Activated CD4-positive, alpha-beta T cell treated with anti-CD3 and anti-CD28 coated beads for 36 hours (primary cell): ENCODE measurements at regions not wholly inside any gene's neighbourhood (a gene's known extent, or its start where the extent isn't known, plus 50 kb on each side); places are given as distances from the start of the nearest gene placed in this dataset.
A peak's percentile ranks its signal among the peaks of the same experiment; 100 is the strongest.

Experiments used
- ATAC-seq: fragments of 200-7000 bp; cut with Tn5 transposase; one replicate; pipeline ENCODE4 v1.10.0; 2021; ENCODE audit warnings: mild to moderate bottlenecking, moderate library complexity
- CTCF ChIA-PET: fragments of 350-600 bp; sonication (Branson Sonifier 250); formaldehyde crosslinking; loops from one replicate; lab custom pipeline; 2021; ENCODE audit warnings: antibody characterized with exemption; lab: Charles Lee
- POLR2A ChIA-PET: fragments of 350-600 bp; sonication (Branson Sonifier 250); formaldehyde crosslinking; loops from one replicate; lab custom pipeline; 2021; ENCODE audit warnings: antibody characterized with exemption, inconsistent platforms; lab: Charles Lee
- DNase-seq: peaks from one replicate; pipeline ENCODE4 v3.0.0-alpha.2; 2020
- H3K27ac Mint-ChIP-seq: one replicate; pipeline ENCODE4 v1.8.0; 2021; ENCODE audit warnings: mixed read lengths
- H3K27me3 Mint-ChIP-seq: one replicate; pipeline ENCODE4 v1.8.0; 2021; ENCODE audit warnings: mixed read lengths
- H3K36me3 Mint-ChIP-seq: one replicate; pipeline ENCODE4 v1.8.0; 2021; ENCODE audit warnings: low read depth, mixed read lengths
- H3K4me1 Mint-ChIP-seq: one replicate; pipeline ENCODE4 v1.8.0; 2021; ENCODE audit warnings: mixed read lengths
- H3K4me3 Mint-ChIP-seq: one replicate; pipeline ENCODE4 v1.8.0; 2021; ENCODE audit warnings: mild to moderate bottlenecking, moderate library complexity, mixed read lengths
- H3K9me3 Mint-ChIP-seq: one replicate; pipeline ENCODE4 v1.8.0; 2021; ENCODE audit warnings: low read depth, mixed read lengths
- intact Hi-C, 2 experiments: fragments of 100-400 bp; cut with DNase I in 1 of 2; cut with micrococcal nuclease in 1 of 2; formaldehyde crosslinking; loops; one replicate each; pipeline versions ENCODE4 v1.14.2 to v1.15.1; 2022 to 2024; cut with DNase I, micrococcal nuclease

GRCh38 chr7:21200503-21200902, 227.4 kb upstream of the SP4 start:
- Mint-ChIP-seq H3K27ac (no peak overlapping the region), H3K9me3 (no peaks in the 10 kb centered on the region), H3K4me3 (no peak overlapping the region), H3K27me3 (peaks cover 12% of the 10 kb centered on the region), H3K36me3 (no peaks in the 10 kb centered on the region), H3K4me1 (peaks cover 4% of the 10 kb centered on the region)
- ChIA-PET CTCF (no interaction called here), POLR2A (no interaction called here)
- ATAC-seq (no peak), DNase-seq (no peak)
- intact Hi-C loops, result no loop called here

GRCh38 chr7:21214657-21215056, 213.2 kb upstream of the SP4 start:
- no peak for DNase-seq
- POLR2A ChIA-PET, result no interaction called here
- no peaks in the 10 kb centered on the region for H3K4me1 Mint-ChIP-seq

GRCh38 chr7:21215307-21215706, 212.6 kb upstream of the SP4 start:
- POLR2A ChIA-PET, result no interaction called here
- H3K4me1 Mint-ChIP-seq, result no peaks in the 10 kb centered on the region
- no peak overlapping the region for H3K27ac Mint-ChIP-seq
- ATAC-seq, result no peak
- intact Hi-C loops, result no loop called here
- no peaks in the 10 kb centered on the region for H3K9me3 Mint-ChIP-seq
- DNase-seq, result no peak
- CTCF ChIA-PET, result no interaction called here
- H3K4me3 Mint-ChIP-seq, result no peak overlapping the region
- no peaks in the 10 kb centered on the region for H3K36me3 Mint-ChIP-seq
- peaks cover 10% of the 10 kb centered on the region for H3K27me3 Mint-ChIP-seq

More at GRCh38 chr7:21214657-21215056, 213.2 kb upstream of the SP4 start:
- Mint-ChIP-seq H3K27ac (no peak overlapping the region), H3K36me3 (no peaks in the 10 kb centered on the region), H3K4me3 (no peak overlapping the region), H3K9me3 (no peaks in the 10 kb centered on the region), H3K27me3 (peaks cover 13% of the 10 kb centered on the region)
- ATAC-seq, result no peak
- CTCF ChIA-PET, result no interaction called here
- intact Hi-C loops, result no loop called here

GRCh38 chr7:21217365-21217764, 210.5 kb upstream of the SP4 start:
- no peak overlapping the region for H3K27ac Mint-ChIP-seq
- ChIA-PET CTCF (interaction anchor here (0.6 kb wide), 1 partner anchor 320 kb away, joined by 5 read pairs; no protein-coding TSS in a partner anchor), POLR2A (no interaction called here)
- DNase-seq (no peak), ATAC-seq (no peak)
- H3K4me1 Mint-ChIP-seq, result no peaks in the 10 kb centered on the region
- no peaks in the 10 kb centered on the region for H3K36me3 Mint-ChIP-seq
- H3K4me3 Mint-ChIP-seq, result no peak overlapping the region
- H3K27me3 Mint-ChIP-seq, result peaks cover 3% of the 10 kb centered on the region
- intact Hi-C loops, result no loop called here
- no peaks in the 10 kb centered on the region for H3K9me3 Mint-ChIP-seq

GRCh38 chr7:21218155-21218554, 209.7 kb upstream of the SP4 start:
- no peak overlapping the region for H3K4me3 Mint-ChIP-seq
- no peak for ATAC-seq
- POLR2A ChIA-PET, result no interaction called here
- intact Hi-C loops, result no loop called here
- no peaks in the 10 kb centered on the region for H3K36me3 Mint-ChIP-seq
- H3K4me1 Mint-ChIP-seq, result no peaks in the 10 kb centered on the region
- no peak for DNase-seq
- CTCF ChIA-PET, result no interaction called here
- H3K27ac Mint-ChIP-seq, result no peak overlapping the region
- H3K9me3 Mint-ChIP-seq, result no peaks in the 10 kb centered on the region
- H3K27me3 Mint-ChIP-seq, result peaks cover 4% of the 10 kb centered on the region

GRCh38 chr7:21221130-21221529, 206.8 kb upstream of the SP4 start:
- H3K27ac Mint-ChIP-seq, result no peak overlapping the region
- DNase-seq (no peak), ATAC-seq (no peak)
- intact Hi-C loops, result no loop called here
- H3K4me3 Mint-ChIP-seq, result no peak overlapping the region
- no peaks in the 10 kb centered on the region for H3K36me3 Mint-ChIP-seq
- H3K27me3 Mint-ChIP-seq, result peaks cover 2% of the 10 kb centered on the region
- ChIA-PET CTCF (no interaction called here), POLR2A (no interaction called here)
- no peaks in the 10 kb centered on the region for H3K4me1 Mint-ChIP-seq
- no peaks in the 10 kb centered on the region for H3K9me3 Mint-ChIP-seq

GRCh38 chr7:21238400-21239116, 189.3 kb upstream of the SP4 start:
- ChIA-PET POLR2A (no interaction called here), CTCF (interaction anchor here (0.6 to 1.7 kb wide), 2 partner anchors 18 to 333 kb away, joined by 3 to 4 read pairs; no protein-coding TSS in a partner anchor)
- DNase-seq, result no peak
- H3K27ac Mint-ChIP-seq, result no peak overlapping the region
- no peaks in the 10 kb centered on the region for H3K36me3 Mint-ChIP-seq
- no peak overlapping the region for H3K4me3 Mint-ChIP-seq
- H3K9me3 Mint-ChIP-seq, result peaks cover under 1% of the 10 kb centered on the region
- no peaks in the 10 kb centered on the region for H3K4me1 Mint-ChIP-seq
- peaks cover 27% of the 10 kb centered on the region for H3K27me3 Mint-ChIP-seq
- ATAC-seq, result no peak
- intact Hi-C loops, result no loop called here

- no peaks in the 10 kb centered on the region for H3K9me3 Mint-ChIP-seq
- ChIA-PET POLR2A (no interaction called here), CTCF (no interaction called here)
- ATAC-seq, result no peak
- no peaks in the 10 kb centered on the region for H3K4me1 Mint-ChIP-seq
- H3K36me3 Mint-ChIP-seq, result no peaks in the 10 kb centered on the region
- no peak overlapping the region for H3K27ac Mint-ChIP-seq
- intact Hi-C loops, result no loop called here
- H3K27me3 Mint-ChIP-seq, result peaks cover 21% of the 10 kb centered on the region
- no peak for DNase-seq
- H3K4me3 Mint-ChIP-seq, result no peak overlapping the region
Measured at GRCh38 chr7:21243265-21243664, 184.6 kb upstream of the SP4 start.

- peaks cover 52% of the 10 kb centered on the region for H3K27me3 Mint-ChIP-seq
- no peak overlapping the region for H3K27ac Mint-ChIP-seq
- no peaks in the 10 kb centered on the region for H3K36me3 Mint-ChIP-seq
- ChIA-PET CTCF (interaction anchor here (0.6 to 0.7 kb wide), 2 partner anchors 126 to 399 kb away, joined by 3 read pairs; no protein-coding TSS in a partner anchor), POLR2A (no interaction called here)
- H3K9me3 Mint-ChIP-seq, result no peaks in the 10 kb centered on the region
- ATAC-seq (no peak), DNase-seq (no peak)
- intact Hi-C loops, result loop anchor here (5.0 kb wide), 2 partner anchors 454 to 459 kb away; no protein-coding TSS in a partner anchor
- H3K4me1 Mint-ChIP-seq, result no peaks in the 10 kb centered on the region
- H3K4me3 Mint-ChIP-seq, result no peak overlapping the region
Measured at GRCh38 chr7:21251151-21251800, 176.6 kb upstream of the SP4 start.

GRCh38 chr7:21253740-21254687, 173.9 kb upstream of the SP4 start:
- intact Hi-C loops, result loop anchor here (1.0 to 5.0 kb wide), 3 partner anchors 457 to 476 kb away; no protein-coding TSS in a partner anchor
- peak; percentile 65 for DNase-seq
- Mint-ChIP-seq H3K4me1 (no peaks in the 10 kb centered on the region), H3K27ac (no peak overlapping the region), H3K36me3 (no peaks in the 10 kb centered on the region), H3K9me3 (no peaks in the 10 kb centered on the region), H3K4me3 (no peak overlapping the region), H3K27me3 (peaks cover 46% of the 10 kb centered on the region)
- ChIA-PET CTCF (interaction anchor here (0.6 to 1.9 kb wide), 11 partner anchors 10 to 1626 kb away, joined by 3 to 15 read pairs (median 3); no protein-coding TSS in a partner anchor), POLR2A (no interaction called here)
- peak; percentile 81 for ATAC-seq

GRCh38 chr7:21256310-21256877, 171.5 kb upstream of the SP4 start:
- POLR2A ChIA-PET, result no interaction called here
- Mint-ChIP-seq H3K36me3 (no peaks in the 10 kb centered on the region), H3K27me3 (peaks cover 32% of the 10 kb centered on the region), H3K27ac (no peak overlapping the region), H3K9me3 (no peaks in the 10 kb centered on the region), H3K4me3 (no peak overlapping the region), H3K4me1 (peaks cover under 1% of the 10 kb centered on the region)
- ATAC-seq (no peak), DNase-seq (peak; percentile 46)
- intact Hi-C loops, result loop anchor here (1.0 to 5.0 kb wide), 8 partner anchors 171 to 826 kb away; partner anchors contain the start of gene SP4 (in 1 of the 2)
- CTCF ChIA-PET, result interaction anchor here (0.6 to 2.0 kb wide), 9 partner anchors 11 to 511 kb away, joined by 3 to 6 read pairs (median 3); no protein-coding TSS in a partner anchor
